HG02885 (cell line): ENCODE measurements at regions not wholly inside any gene's neighbourhood (a gene's known extent, or its start where the extent isn't known, plus 50 kb on each side); places are given as distances from the start of the nearest gene placed in this dataset.

Experiments
- ATAC-seq: cut with Tn5 transposase; IDR thresholded peaks from one replicate; pipeline ENCODE4 v1.9.1; 2021; ENCODE audit warnings: mild to moderate bottlenecking; ENCODE audit not compliant: unreplicated experiment, poor library complexity

GRCh38 chr1:192003295-192004077 is 154.8 kb upstream of the RGS18 start:
- ATAC-seq = no peak

- ATAC-seq = no peak
Observed at GRCh38 chr1:192005976-192006375, 152.3 kb upstream of the RGS18 start.

GRCh38 chr1:192008281-192008825 is 149.9 kb upstream of the RGS18 start:
- ATAC-seq = no peak

- no peak for ATAC-seq
Observed at GRCh38 chr1:192010406-192010805, 147.9 kb upstream of the RGS18 start.

- no peak for ATAC-seq
Observed at GRCh38 chr1:192011525-192011924, 146.7 kb upstream of the RGS18 start.

- no peak for ATAC-seq
Observed at GRCh38 chr1:192022827-192023226, 135.4 kb upstream of the RGS18 start.

GRCh38 chr1:192024881-192025280 is 133.4 kb upstream of the RGS18 start:
- no peak for ATAC-seq

GRCh38 chr1:192038567-192038966 is 119.7 kb upstream of the RGS18 start:
- ATAC-seq = no peak

- no peak for ATAC-seq
Observed at GRCh38 chr1:192045131-192045530, 113.1 kb upstream of the RGS18 start.

- no peak for ATAC-seq
Observed at GRCh38 chr1:192053531-192053971, 104.7 kb upstream of the RGS18 start.

- ATAC-seq = no peak
Observed at GRCh38 chr1:192057766-192058165, 100.5 kb upstream of the RGS18 start.

- no peak for ATAC-seq
Observed at GRCh38 chr1:192059407-192059806, 98.9 kb upstream of the RGS18 start.

GRCh38 chr1:192061556-192061955 is 96.7 kb upstream of the RGS18 start:
- no peak for ATAC-seq

- no peak for ATAC-seq
Observed at GRCh38 chr1:192065087-192065486, 93.2 kb upstream of the RGS18 start.

- no peak for ATAC-seq
Observed at GRCh38 chr1:192066202-192066601, 92.1 kb upstream of the RGS18 start.

- no peak for ATAC-seq
Observed at GRCh38 chr1:192067360-192067759, 90.9 kb upstream of the RGS18 start.

- ATAC-seq = no peak
Observed at GRCh38 chr1:192070213-192070612, 88.0 kb upstream of the RGS18 start.

GRCh38 chr1:192080684-192081083 is 77.6 kb upstream of the RGS18 start:
- no peak for ATAC-seq

GRCh38 chr1:192081359-192081758 is 76.9 kb upstream of the RGS18 start:
- no peak for ATAC-seq

GRCh38 chr1:192086644-192087043 is 71.6 kb upstream of the RGS18 start:
- no peak for ATAC-seq

GRCh38 chr1:192087334-192087733 is 70.9 kb upstream of the RGS18 start:
- no peak for ATAC-seq

- no peak for ATAC-seq
Observed at GRCh38 chr1:192088496-192088895, 69.8 kb upstream of the RGS18 start.
